Mucosa of gallbladder (tissue), 1 donor: ENCODE measurements at regions not wholly inside any gene's neighbourhood (a gene's known extent, or its start where the extent isn't known, plus 50 kb on each side); places are given as distances from the start of the nearest gene placed in this dataset.
"Not testable (repeated sequence)": the region's sequence is repeated elsewhere in the genome, so short reads cannot be mapped to it uniquely, and the experiment has no call there.

ENCODE experiments used
- DNase-seq: peaks from one replicate; pipeline ENCODE4 v3.0.0-alpha.2; 2020; ENCODE audit warnings: low spot score
- donor health status: DM: no; HTN: no; CAD: no.

DNA sequence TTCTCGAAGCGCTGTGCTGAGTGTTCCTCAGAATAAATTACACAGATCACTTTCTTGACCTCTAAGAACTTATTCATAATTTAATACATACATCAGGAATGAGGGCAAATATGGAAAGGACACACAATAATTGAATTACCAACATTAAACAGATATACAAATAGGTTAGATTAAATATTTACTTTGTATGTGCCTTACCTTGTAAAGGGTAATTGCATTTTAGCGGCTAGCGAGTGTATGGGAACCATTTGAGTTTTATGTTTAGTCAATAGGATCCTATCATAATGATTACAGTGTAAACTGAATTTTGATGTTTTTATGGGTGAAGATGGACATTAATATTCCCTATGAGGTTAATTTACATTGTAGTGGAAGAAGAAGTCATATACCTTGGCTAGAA, 1187.1 kb upstream of the WWC1 start:
- DNase-seq: no peak

DNA sequence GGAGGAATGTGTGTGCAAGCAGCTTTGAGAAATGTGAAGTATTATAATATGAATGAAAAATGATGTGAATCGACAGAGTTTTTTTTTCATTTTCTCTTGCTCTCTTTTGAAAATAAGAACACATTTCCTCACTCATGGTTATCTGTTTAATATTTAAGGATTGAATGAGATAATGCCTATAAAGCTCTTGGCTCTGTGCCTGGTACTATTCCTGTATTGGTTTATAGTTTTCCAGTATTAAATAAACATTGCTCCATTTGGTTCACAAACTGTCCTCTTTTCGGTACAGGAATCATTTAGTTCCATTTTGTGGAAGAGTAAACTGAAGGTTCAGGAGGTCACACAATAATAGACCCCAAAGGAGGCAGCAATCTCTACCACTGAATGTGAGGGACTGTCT, 1185.5 kb upstream of the WWC1 start:
- DNase-seq: no peak

DNA sequence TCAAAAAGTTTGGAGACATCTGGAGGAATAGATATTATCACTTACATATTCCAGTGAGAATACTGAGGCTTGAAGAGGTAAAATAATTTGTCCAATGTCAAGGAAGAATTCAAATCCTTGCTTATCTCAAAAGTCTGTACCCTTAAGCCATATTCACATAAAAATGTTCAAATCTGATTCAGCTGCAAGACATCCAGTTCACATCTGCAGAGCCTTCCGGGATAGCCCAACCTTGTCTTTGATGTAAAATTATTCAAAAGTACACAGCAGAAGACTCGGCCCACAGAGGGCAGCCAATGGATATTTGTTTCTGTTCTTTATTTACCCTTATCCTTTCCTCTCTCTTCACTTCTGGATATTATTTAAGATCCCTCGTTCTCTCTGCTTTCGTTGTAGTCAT, 1183.8 kb upstream of the WWC1 start:
- no peak for DNase-seq

DNA sequence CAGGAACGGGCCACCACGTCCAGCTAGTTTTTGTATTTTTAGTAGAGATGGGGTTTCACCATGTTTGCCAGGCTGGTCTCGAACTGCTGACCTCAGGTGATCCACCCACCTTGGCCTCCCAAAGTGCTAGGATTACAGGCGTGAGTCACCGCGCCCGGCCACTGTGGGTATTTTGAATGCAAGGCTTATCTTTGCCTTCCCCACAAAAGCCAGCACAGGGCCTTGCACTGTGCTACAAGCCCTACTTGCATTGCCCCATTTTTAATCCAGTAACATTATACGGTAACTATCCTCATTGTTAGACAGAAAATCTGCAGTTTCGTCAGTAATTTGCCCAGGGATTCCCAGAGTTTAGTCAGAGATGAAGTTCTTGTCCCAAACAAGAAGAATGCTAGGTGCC, 1183.2 kb upstream of the WWC1 start:
- not testable (repeated sequence) for DNase-seq

DNA sequence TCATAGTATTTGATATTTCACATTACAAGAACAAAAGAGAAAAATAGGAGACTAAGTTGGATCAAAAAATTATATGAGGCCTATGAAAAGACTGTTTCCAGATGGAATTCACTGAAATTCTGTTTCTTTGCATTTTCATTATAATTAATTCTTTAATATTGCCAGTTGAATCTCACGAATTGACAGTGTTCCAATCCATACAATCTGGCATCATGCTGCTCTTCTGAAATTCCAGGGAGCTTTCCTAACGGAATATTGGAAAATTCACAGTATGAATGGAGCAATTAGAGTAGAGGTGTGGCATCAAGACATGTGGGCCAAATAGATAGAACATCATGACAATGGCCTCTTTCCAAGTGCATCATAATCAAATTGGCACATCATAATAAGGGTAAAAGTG, 1178.9 kb upstream of the WWC1 start:
- DNase-seq: no peak

DNA sequence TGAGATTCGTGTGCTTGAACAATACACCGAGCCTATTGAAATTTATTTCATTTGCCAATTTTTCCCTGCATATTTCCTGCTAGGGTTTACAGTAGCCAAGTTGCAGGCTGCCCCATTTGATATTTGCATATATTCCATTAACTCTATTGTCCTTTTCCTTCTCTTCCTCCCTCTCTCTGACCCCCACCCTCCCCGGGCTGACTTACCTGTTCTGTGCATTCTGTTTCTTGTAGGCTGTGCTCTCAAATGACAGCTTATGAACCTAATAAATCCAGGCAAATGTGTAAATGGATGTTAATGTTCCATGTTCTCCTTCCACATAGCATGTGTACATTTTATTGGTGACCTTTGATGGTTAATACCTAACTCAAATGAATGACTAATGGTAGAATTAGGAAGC, 1169.2 kb upstream of the WWC1 start:
- DNase-seq: no peak

DNA sequence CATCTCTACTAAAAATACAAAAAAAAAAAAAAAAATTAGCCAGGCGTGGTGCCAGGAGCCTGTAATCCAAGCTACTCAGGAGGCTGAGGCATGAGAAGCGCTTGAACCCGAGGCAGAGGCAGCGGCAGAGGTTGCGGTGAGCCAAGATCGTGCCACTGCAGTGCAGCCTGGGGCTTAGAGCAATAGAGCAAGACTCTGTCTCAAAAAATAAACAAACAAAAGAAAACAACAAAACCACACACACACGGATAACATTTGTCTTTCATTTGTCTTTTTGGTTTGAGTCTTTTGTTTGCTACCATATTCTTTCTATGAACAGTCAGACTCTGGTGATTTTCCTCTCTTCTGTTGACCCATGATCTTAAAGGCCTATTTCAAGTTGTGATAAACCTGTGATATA, 1168.3 kb upstream of the WWC1 start:
- DNase-seq: no peak

DNA sequence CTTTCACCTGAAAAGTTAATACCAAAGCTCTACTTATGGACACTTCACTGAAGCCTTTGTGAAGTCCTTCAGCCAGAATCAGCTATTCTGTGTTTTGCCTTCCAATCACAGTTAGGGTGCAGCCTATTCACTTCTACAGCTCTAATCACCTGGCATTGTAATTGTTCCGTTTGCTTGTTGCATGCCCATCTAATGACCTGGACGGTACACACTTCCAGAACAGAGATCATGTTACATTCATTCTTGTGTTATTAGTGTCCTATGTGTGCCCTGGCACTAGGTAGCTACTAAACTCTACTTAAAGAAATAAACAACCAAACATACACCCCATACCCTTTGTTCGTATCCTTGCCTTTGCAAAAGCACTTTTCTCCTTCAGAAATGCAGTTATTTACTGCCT, 1162.9 kb upstream of the WWC1 start:
- no peak for DNase-seq

DNA sequence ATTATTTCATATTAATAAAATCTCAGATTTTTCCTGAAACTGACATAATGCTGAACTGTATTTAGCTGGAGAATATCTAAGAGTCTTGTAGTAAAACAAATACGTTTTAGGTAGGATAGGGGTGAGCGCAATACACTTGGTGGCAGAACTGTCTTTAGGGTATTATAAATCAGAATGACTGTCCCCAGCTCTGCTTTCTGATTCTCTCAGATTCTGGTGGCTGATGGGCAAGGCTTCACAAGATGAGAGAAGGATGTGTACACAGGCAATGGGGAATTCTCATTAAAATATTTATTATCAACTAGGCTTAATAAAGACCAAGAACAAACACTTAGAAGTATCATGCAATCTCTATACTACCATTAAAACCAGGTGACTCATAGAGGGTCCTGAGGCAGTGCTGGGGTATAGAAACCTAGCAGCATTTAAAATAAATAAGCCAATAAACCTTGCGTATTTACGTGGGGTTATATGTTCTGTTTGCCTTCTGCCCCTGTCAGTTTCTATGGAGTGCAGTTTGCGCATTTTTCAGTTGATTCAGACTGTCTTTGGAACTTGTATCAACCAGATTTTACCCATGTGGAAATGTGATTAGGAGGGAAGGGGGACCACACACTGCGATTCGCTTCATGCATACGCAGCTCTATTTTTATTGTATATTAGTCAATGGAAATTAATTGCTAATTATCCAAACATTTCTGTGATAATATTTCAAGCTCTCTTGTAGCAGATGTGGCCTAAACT, 1150.7 kb upstream of the WWC1 start:
- DNase-seq: no peak

DNA sequence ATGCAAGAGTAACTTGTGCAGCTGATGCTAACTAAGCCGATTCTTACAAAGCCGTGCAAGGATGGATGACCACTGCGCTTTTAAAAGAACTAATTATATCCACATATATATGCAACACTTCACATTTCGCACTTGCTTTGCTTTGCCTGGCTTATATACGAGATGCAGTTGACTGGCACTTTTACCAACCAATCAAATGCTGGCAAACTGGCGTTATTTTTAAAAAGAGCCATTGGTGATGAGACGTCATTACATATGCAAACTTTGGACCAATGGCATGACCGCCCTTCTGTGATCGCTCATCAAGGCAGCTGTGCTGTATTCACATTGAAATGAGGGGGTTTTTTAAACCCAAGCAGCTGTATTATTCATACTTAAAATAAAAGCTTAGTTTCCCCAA, 1147.7 kb upstream of the WWC1 start:
- no peak for DNase-seq

DNA sequence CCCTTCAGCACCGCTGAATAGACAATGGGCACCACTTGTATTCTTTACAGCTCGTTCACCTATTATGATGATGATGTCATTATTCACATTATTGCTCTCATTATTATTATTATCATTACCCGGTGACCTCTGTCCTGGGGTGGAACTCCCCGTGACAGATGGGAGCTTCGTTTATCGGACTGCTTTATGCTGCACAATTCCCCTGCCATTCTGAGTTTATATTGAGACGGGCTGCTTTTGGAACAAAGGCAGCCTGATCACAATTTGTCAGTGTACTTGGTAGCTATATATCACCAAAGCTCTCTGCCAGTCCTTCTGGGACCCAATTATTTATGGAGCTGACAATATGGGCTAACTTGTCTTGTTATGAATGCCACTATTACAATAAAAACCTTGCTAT, 1145.6 kb upstream of the WWC1 start:
- DNase-seq: no peak

DNA sequence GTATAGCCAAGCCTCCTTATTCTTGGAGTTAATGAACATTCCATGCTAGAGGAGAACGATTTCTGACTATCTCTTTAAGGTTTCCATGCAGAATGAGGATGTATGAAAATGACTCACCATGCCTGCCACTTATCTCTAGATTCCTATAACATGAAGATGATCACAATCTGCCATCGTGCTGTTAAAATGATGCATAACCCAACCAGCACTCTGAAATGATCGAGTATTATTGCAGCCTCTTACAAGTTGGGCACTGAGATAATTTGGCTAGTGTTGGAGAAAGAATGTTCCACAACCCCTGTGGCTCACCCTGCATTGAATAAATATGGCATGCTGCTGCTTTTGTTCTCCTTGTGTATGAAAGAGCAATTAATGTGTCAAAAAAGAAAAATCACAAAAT, 1143.6 kb upstream of the WWC1 start:
- no peak for DNase-seq

DNA sequence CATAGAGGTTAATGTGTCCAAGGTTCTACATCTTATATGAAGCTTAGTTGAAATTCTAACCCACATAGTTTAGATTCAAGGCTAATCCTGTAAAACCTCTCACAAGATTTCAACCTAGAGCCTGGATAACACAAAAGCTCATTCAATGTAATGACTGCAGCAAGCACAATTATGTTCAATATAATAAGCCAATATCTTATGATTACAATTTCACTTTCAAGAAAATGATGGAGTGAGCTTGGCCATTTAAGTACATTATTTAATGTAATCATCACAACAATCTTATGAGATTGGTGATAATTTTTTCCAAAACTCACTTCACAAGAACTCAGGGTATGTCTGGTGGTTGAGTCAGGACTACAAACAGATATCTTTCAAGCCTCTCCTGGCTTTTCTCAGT, 1140.8 kb upstream of the WWC1 start:
- DNase-seq: no peak

DNA sequence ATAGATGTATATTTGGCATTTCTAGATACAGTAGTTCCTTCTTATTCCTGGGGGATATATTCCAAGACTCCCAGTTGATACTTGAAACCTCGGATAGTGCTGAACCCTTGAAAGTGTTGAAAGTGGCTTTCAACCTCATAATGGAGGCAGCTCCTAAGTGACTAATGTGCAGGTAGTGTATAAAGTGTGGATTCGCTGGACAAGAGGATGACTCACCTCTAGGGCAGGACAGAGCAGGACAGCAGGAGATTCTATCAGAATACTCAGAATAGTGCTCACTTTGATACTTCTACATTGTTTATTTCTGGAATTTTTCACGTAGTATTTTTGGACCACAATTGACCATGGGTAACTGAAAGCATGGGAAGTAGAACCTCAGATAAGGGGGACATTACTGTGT, 1138.9 kb upstream of the WWC1 start:
- no peak for DNase-seq

DNA sequence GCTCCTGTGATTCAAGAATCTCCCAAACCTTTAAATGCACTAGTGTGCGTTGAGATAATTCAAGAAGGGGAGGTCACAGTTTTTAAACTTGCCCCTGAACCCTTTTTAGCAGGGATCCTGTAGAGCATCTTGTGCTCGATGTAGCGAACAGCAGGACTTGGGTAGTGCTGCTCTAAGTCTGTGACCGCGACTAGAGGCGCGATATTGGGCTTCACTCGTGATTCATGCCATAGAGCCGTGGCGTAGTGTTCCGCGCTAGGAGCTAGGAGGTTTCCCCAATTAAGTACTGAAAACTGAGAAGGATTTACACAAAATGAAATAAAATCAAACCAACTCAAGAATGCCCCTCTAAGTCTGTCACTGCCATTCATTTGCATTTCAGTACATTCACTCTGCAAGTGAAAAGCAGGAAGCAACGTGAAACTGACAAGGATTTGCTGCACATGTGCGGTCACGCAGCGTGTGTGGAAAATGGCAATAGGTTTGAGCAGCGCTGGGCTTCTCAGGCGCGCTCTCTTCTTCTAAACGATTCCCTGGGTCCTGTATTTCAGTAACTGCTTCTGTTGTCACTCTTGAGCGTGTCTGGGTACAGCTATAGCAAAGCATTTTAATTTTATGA, 1135.9 kb upstream of the WWC1 start:
- DNase-seq: no peak

DNA sequence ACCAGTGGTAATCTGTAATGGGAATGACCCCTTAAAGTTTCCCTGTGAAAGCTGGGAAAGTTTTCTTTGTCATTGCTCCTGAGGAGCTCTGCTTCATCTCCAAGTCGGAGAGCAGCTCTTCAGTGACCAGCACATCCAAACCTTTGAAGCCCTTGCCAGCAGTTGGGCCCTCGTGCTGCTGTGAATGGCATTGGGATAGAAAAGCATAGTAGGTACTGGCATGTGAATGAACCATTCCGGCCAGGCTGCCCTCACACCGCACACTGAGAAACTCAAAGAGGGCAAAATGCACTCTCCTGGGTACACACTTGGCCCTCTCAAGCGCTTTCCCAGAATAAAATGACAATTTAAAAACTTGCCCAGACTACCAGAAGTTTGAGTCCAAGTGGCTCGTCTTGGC, 1135.0 kb upstream of the WWC1 start:
- no peak for DNase-seq

DNA sequence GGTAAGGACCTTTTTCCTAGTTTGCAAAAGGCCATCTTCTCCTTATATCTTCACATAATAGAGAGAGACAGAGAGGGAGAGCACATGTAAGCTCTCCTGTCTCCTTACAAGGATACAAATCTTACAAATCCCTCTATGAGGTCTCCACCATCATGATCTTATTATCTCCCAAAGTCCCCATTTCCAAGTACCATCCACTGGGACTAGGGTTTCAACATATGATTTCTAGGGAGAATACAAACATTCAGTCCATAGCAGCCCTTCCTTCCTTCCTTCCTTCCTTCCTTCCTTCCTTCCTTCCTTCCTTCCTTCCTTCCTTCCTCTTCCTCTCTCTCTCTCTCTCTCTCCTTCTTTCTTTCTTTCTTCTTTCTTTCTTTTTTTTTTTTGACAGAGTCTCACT, 1132.9 kb upstream of the WWC1 start:
- DNase-seq: no peak

DNA sequence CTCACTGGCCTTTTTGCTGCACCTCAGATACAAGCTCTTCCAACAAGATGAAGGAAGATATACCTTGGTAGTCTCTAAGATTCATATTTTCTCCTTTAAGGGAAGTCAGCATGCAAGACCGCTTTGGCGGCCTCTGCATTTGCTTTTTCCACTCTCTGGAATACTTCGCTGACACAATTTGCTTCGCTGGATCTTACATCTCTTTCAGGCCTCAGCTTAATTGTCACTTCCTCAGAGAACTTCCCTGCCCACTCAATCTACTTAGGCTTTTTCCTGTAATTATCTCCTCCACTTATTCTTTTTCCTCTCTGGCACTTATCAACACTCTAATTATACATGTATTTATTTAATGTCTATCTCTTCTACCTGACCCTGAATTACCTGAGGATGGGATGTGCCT, 1131.1 kb upstream of the WWC1 start:
- no peak for DNase-seq

DNA sequence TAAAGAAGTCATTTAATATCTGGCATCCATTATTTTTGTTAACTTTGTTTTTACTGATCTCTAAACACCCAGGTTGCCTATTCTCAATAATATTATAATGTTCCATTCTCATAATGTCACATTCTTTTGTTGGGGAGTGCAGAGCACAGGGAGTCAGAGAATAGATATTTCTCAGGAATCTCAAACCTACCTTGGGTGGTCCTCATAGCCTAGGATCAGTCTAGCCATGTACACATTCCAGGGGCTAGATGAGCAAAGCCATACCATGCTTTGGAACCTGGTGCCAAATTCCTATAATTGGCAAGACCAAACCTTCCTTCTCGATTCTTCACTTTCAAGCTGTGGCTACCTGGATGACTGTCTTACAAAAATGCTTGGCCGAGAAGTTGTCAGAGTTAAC, 1124.7 kb upstream of the WWC1 start:
- no peak for DNase-seq

DNA sequence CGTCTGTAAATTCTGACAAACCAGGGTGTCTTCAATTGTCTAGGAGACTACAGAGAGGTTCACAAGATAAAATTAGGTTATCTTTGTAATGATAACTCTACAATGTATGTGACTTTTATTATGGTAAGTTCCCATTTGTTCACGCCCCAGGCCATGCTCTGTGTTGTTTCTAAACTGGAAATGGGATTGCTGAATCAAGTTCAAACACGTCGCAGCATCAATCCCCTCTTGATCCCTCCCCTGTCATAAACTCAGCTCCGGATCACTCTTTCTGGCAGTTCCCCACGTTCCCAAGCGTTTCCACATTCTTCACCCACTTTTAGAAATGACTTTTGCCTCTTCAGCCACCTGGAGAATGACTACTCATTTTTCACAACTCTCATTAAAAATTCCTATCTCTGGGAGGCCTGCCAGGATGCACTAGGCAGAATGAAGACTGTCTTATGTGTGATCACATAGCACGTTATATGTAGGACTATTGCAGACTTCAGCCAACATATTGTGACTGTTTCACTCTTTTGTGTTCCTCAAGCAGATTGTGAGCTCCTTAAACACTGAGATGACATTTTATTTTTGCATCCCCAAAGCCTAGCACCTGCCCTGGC, 1124.2 kb upstream of the WWC1 start:
- no peak for DNase-seq

DNA sequence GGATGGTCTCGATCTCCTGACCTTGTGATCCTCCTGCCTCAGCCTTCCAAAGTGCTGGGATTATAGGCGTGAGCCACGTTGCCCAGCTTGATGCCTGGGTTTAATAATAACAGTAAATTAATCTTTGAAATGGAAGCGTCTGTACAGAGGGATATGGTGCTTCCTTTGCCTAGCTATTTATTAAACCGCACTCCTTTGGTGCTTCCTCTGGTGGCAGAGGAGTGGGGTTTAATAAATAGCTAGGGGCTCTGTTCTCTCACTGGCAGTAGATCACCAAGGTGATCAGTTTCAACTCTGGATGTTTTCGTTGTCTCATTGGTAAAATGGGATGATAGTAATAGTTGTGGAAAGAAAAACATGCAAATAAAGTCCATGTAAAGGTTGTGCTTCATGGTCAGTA, 1122.5 kb upstream of the WWC1 start:
- no peak for DNase-seq

DNA sequence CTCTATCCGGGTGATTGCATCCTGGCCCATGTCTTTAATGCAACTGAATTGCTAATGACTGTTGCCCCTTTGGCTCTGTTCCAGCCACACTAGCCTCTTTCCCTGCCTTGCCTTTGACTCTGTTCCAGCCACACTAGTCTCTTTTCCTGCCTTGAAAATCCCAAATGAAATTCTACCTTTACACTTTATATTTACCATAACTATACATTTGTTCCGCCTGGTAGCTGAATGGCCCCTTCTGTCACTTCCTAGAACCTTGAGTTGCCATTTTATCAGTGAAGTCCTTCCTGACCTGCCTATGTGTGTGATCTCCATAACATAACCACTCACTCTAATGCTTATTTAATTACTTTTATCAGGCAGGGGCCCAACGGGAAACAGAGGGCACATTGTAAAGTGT, 1120.4 kb upstream of the WWC1 start:
- no peak for DNase-seq

DNA sequence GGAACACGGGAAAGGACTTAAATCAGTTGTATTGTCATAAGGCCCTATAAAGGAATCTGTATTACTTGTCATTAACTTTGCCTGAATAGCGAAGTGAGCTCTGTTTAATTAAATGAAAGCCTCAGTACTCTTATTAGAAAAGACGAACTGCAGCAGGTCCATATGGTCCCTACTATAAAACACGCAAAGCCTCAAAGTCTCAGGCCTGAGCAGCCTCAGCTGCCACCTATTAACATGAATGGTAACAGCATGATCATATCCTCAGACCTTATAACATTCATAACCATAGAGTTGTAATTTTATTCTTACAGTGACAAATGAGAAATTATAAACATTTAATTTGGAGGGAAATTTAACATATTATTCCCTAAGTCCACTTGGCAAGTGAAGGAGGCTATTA, 1113.7 kb upstream of the WWC1 start:
- no peak for DNase-seq

DNA sequence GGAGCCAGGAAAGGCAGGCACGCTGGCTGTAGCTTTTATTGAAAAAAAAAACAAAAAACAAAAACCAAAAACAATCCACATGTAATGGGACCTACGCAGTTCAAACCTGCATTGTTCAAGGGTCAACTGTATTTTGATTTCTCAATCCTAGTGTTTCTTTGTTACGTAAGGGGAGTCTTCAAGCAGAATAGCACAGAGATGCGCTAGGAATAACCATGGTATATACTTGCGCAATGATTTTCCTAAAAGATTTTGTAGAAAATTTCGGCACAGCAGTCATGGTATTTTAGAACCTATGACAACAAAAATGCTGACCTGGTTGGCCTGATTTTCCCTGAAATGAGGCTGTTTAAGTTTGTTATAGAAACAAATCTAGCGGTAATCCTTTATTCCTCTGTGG, 1110.5 kb upstream of the WWC1 start:
- DNase-seq: no peak
